Karpas-422 (cell line): ENCODE measurements at regions not wholly inside any gene's neighbourhood (a gene's known extent, or its start where the extent isn't known, plus 50 kb on each side); places are given as distances from the start of the nearest gene placed in this dataset.

Experiments used
- DNase-seq: peaks from one replicate; pipeline ENCODE4 v3.0.0-alpha.2; 2015
- H2AFZ ChIP-seq: fragments of 200-600 bp; sonication (generic); 2 replicates; pipeline ENCODE4 v1.6.1; 2014; ENCODE audit warnings: antibody characterized with exemption, low read length, mixed read lengths
- H3K27ac ChIP-seq: fragments of 200-600 bp; sonication (generic); 2 replicates; pipeline ENCODE4 v1.5.1; 2014; ENCODE audit warnings: mild to moderate bottlenecking, low read length, moderate library complexity
- H3K27me3 ChIP-seq: fragments of 200-600 bp; sonication (generic); 2 replicates; pipeline ENCODE4 v1.6.1; 2014; ENCODE audit warnings: low read length, mixed read lengths
- H3K36me3 ChIP-seq: fragments of 200-600 bp; sonication (generic); 2 replicates; pipeline ENCODE4 v1.6.1; 2014; ENCODE audit warnings: low read length, mixed read lengths; ENCODE audit not compliant: insufficient read depth
- H3K4me1 ChIP-seq: fragments of 200-600 bp; sonication (generic); 2 replicates; pipeline ENCODE4 v1.6.1; 2014; ENCODE audit warnings: mild to moderate bottlenecking, low read length, mixed read lengths
- H3K4me2 ChIP-seq: fragments of 200-600 bp; sonication (generic); 2 replicates; pipeline ENCODE4 v1.6.1; 2014; ENCODE audit warnings: low read length, low read depth, mild to moderate bottlenecking; ENCODE audit not compliant: poor library complexity, severe bottlenecking
- H3K4me3 ChIP-seq: fragments of 200-600 bp; sonication (generic); 2 replicates; pipeline ENCODE4 v1.5.1; 2014; ENCODE audit warnings: mild to moderate bottlenecking, antibody characterized with exemption, low read length, mixed read lengths
- H3K79me2 ChIP-seq: fragments of 200-600 bp; sonication (generic); 2 replicates; pipeline ENCODE4 v1.6.1; 2014; ENCODE audit warnings: mild to moderate bottlenecking, low read length, mixed read lengths
- H3K9ac ChIP-seq: fragments of 200-600 bp; sonication (generic); 2 replicates; pipeline ENCODE4 v1.6.0; 2014; ENCODE audit warnings: low read length
- H3K9me2 ChIP-seq: fragments of 200-600 bp; sonication (generic), shearing (Covaris generic); replicated peaks from 2 replicates; pipeline ENCODE4 v1.6.0; 2014; ENCODE audit warnings: mild to moderate bottlenecking, low read length, moderate library complexity; ENCODE audit not compliant: insufficient read depth
- H3K9me3 ChIP-seq: fragments of 300-700, 200-600 bp; sonication (generic); 2 replicates; pipeline ENCODE4 v1.6.1; 2014; ENCODE audit warnings: low read length, mixed read lengths
- H4K20me1 ChIP-seq: fragments of 200-600 bp; sonication (generic); 2 replicates; pipeline ENCODE4 v1.6.1; 2014; ENCODE audit warnings: mild to moderate bottlenecking, antibody characterized with exemption, low read length, low read depth; ENCODE audit not compliant: insufficient read depth

- Histone ChIP-seq H3K9me2 (no peaks in the 10 kb centered on the region), H3K79me2 (no peaks in the 10 kb centered on the region), H3K4me3 (no peak overlapping the region), H3K4me1 (no peaks in the 10 kb centered on the region), H3K27me3 (no peaks in the 10 kb centered on the region), H3K27ac (no peak overlapping the region), H3K36me3 (no peaks in the 10 kb centered on the region), H4K20me1 (no peaks in the 10 kb centered on the region), H3K9me3 (no peaks in the 10 kb centered on the region), H2AFZ (no peak overlapping the region), H3K9ac (no peak overlapping the region), H3K4me2 (no peak overlapping the region)
- DNase-seq: no peak
Observed at GRCh38 chr9:22913518-22913917, 466.9 kb downstream of the DMRTA1 start.

GRCh38 chr9:22916148-22916547 lies 469.5 kb downstream of the DMRTA1 start:
- H2AFZ ChIP-seq: no peak overlapping the region
- no peaks in the 10 kb centered on the region for H3K4me1 ChIP-seq
- H3K36me3 ChIP-seq: no peaks in the 10 kb centered on the region
- no peaks in the 10 kb centered on the region for H4K20me1 ChIP-seq
- H3K9ac ChIP-seq: no peak overlapping the region
- H3K9me3 ChIP-seq: no peaks in the 10 kb centered on the region
- H3K27ac ChIP-seq: no peak overlapping the region
- H3K4me2 ChIP-seq: no peak overlapping the region
- H3K79me2 ChIP-seq: no peaks in the 10 kb centered on the region
- no peaks in the 10 kb centered on the region for H3K27me3 ChIP-seq
- no peak overlapping the region for H3K4me3 ChIP-seq
- no peak for DNase-seq
- H3K9me2 ChIP-seq: no peaks in the 10 kb centered on the region

- H3K79me2 ChIP-seq: no peaks in the 10 kb centered on the region
- H3K27ac ChIP-seq: no peak overlapping the region
- no peaks in the 10 kb centered on the region for H3K4me1 ChIP-seq
- H3K9me2 ChIP-seq: no peaks in the 10 kb centered on the region
- no peak for DNase-seq
- no peaks in the 10 kb centered on the region for H4K20me1 ChIP-seq
- H3K9me3 ChIP-seq: no peaks in the 10 kb centered on the region
- no peaks in the 10 kb centered on the region for H3K36me3 ChIP-seq
- no peak overlapping the region for H3K4me3 ChIP-seq
- H2AFZ ChIP-seq: no peak overlapping the region
- no peak overlapping the region for H3K4me2 ChIP-seq
- no peaks in the 10 kb centered on the region for H3K27me3 ChIP-seq
- no peak overlapping the region for H3K9ac ChIP-seq
Observed at GRCh38 chr9:22919423-22919822, 472.8 kb downstream of the DMRTA1 start.

- no peaks in the 10 kb centered on the region for H3K9me2 ChIP-seq
- no peaks in the 10 kb centered on the region for H3K9me3 ChIP-seq
- H3K27me3 ChIP-seq: no peaks in the 10 kb centered on the region
- H3K4me3 ChIP-seq: no peak overlapping the region
- DNase-seq: no peak
- no peak overlapping the region for H3K4me2 ChIP-seq
- no peaks in the 10 kb centered on the region for H3K4me1 ChIP-seq
- H4K20me1 ChIP-seq: no peaks in the 10 kb centered on the region
- H2AFZ ChIP-seq: no peak overlapping the region
- H3K79me2 ChIP-seq: no peaks in the 10 kb centered on the region
- H3K36me3 ChIP-seq: no peaks in the 10 kb centered on the region
- H3K9ac ChIP-seq: no peak overlapping the region
- H3K27ac ChIP-seq: no peak overlapping the region
Observed at GRCh38 chr9:22921742-22922141, 475.1 kb downstream of the DMRTA1 start.

GRCh38 chr9:22922222-22922621 lies 475.6 kb downstream of the DMRTA1 start:
- Histone ChIP-seq H3K4me1 (no peaks in the 10 kb centered on the region), H3K27me3 (no peaks in the 10 kb centered on the region), H2AFZ (no peak overlapping the region), H3K79me2 (no peaks in the 10 kb centered on the region), H3K9me2 (no peaks in the 10 kb centered on the region), H3K36me3 (no peaks in the 10 kb centered on the region), H4K20me1 (no peaks in the 10 kb centered on the region), H3K4me2 (no peak overlapping the region), H3K27ac (no peak overlapping the region), H3K9me3 (no peaks in the 10 kb centered on the region), H3K9ac (no peak overlapping the region), H3K4me3 (no peak overlapping the region)
- no peak for DNase-seq

GRCh38 chr9:22954550-22954949 lies 507.9 kb downstream of the DMRTA1 start:
- no peaks in the 10 kb centered on the region; the same call in 1 of the 2 replicates for H3K27me3 ChIP-seq
- H3K4me1 ChIP-seq: no peaks in the 10 kb centered on the region
- no peak overlapping the region for H3K9ac ChIP-seq
- no peaks in the 10 kb centered on the region for H3K9me3 ChIP-seq
- no peaks in the 10 kb centered on the region for H3K79me2 ChIP-seq
- no peak for DNase-seq
- no peaks in the 10 kb centered on the region for H3K36me3 ChIP-seq
- H4K20me1 ChIP-seq: no peaks in the 10 kb centered on the region
- no peak overlapping the region for H3K4me3 ChIP-seq
- no peak overlapping the region for H3K27ac ChIP-seq
- no peak overlapping the region for H3K4me2 ChIP-seq
- H3K9me2 ChIP-seq: no peaks in the 10 kb centered on the region
- no peak overlapping the region for H2AFZ ChIP-seq

GRCh38 chr9:22954964-22955363 lies 508.3 kb downstream of the DMRTA1 start:
- no peak overlapping the region for H3K4me3 ChIP-seq
- DNase-seq: no peak
- no peaks in the 10 kb centered on the region for H3K79me2 ChIP-seq
- H3K27me3 ChIP-seq: no peaks in the 10 kb centered on the region; the same call in 1 of the 2 replicates
- no peaks in the 10 kb centered on the region for H3K9me3 ChIP-seq
- no peak overlapping the region for H3K27ac ChIP-seq
- no peaks in the 10 kb centered on the region for H4K20me1 ChIP-seq
- no peaks in the 10 kb centered on the region for H3K4me1 ChIP-seq
- no peaks in the 10 kb centered on the region for H3K36me3 ChIP-seq
- no peak overlapping the region for H2AFZ ChIP-seq
- H3K4me2 ChIP-seq: no peak overlapping the region
- H3K9me2 ChIP-seq: no peaks in the 10 kb centered on the region
- no peak overlapping the region for H3K9ac ChIP-seq

- Histone ChIP-seq H3K9me3 (no peaks in the 10 kb centered on the region), H3K4me1 (no peaks in the 10 kb centered on the region), H3K27ac (no peak overlapping the region), H3K9ac (no peak overlapping the region), H4K20me1 (no peaks in the 10 kb centered on the region), H3K79me2 (no peaks in the 10 kb centered on the region), H3K4me3 (no peak overlapping the region), H2AFZ (no peak overlapping the region), H3K9me2 (no peaks in the 10 kb centered on the region), H3K27me3 (no peaks in the 10 kb centered on the region), H3K36me3 (no peaks in the 10 kb centered on the region), H3K4me2 (no peak overlapping the region)
- DNase-seq: no peak
Observed at GRCh38 chr9:22969350-22969979, 522.8 kb downstream of the DMRTA1 start.
